SKM-1 treated with dmso at 0.1 percent for 144 hours (cell line): ENCODE measurements at regions not wholly inside any gene's neighbourhood (a gene's known extent, or its start where the extent isn't known, plus 50 kb on each side); places are given as distances from the start of the nearest gene placed in this dataset.

Experiments used
- DNase-seq: peaks from one replicate; lab custom pipeline; 2025; ENCODE audit not compliant: unreplicated experiment; lab: John Stamatoyannopoulos, UW

DNA sequence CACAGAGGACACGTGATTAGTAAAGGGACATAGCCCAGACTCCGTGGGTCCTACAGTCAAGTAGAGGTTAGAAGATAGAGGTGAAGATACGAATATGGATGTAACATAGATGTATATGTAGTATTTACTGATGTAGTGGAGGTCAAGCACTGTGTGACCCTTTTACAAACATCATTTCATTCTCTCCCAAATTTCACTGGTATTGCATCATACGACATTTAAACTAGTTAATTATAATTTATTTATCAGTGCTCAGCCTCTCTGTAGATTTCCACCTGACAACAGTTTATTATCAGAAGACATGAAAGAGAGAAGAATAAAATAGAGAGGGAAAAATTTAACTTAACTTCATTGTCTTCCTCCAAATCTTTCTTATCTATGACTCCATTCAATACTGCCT, 927.9 kb upstream of the TMEM132C start:
- DNase-seq = no peak

DNA sequence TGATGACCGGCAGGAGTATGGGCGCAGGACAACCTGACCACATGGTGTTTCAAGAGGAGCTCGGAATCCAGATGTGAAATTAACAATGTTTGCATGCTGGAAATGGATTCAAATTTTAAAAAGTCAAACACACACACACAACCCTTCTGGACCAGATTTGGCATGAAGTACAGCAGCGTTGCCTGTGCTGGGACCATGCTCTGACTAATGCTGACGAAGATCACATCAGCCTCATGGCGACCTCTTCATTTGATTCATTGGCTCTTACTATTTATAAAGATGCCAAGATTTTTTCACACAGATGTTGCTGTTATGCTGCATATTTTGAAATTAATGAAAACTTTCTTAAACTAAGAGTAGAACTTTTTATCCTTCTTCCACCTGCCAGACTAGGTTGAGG, 926.6 kb upstream of the TMEM132C start:
- no peak for DNase-seq

DNA sequence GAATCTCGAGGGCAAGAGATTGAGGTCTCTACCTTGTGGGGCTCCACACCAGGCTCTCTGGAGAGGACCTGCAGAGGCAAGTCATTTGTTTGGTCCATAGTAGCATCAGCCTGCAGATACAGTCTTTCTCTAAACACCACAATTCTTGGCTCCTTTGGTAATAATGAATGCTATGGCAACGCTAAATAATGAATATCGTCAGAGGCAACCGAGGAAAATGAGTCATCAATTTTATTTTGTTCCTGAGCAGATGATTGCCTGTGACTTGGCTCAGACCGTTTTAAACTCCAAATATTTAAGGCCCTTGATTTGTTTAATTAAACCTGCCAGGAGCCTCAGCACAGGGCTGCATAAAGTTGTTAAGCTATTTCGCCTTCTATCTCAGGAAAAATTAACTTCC, 924.1 kb upstream of the TMEM132C start:
- DNase-seq = no peak

DNA sequence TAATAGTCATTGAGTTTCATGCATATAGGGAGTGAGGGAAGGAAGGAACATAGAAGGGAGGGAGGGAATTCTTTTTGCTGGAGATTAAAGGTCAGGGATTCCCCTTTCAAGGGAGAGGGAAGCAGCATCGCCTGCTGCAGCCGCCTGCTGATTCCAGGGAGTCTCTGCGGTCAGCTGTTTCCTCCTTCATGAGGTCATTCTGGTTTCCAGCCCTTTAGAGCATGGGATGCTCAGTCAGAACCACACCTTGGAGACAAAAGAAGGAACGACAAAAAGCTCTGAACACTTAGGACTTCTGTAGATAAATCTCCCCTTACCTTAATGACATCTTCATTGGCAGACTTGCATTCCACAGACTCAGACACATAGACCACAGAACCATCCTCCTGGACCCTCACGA, 923.0 kb upstream of the TMEM132C start:
- DNase-seq = no peak

DNA sequence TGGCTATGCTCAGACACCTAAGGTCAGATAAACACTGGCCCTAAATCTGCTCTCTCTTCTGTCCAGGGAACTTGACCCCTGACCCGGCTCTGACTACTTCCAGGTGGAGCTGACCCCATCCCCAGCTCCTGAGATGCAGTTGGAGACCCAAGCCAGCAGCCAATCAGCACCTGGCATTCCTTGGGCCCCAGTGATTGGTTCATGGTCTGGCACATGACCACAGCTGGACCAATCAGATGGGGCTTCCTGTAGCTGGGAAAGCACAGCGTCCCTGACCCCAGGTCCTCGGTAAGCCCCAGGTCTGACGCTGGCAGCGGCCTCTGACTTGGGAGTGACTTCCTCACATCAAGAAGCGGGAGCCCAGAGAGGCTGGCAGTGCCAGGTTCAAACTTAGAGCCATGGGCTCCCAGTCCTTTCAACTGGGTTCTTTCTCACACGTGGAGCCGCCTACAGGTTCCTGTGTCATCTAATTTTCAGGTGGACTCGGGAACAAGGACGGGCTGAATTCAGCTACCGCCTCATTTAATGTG, 915.4 kb upstream of the TMEM132C start:
- DNase-seq = no peak

DNA sequence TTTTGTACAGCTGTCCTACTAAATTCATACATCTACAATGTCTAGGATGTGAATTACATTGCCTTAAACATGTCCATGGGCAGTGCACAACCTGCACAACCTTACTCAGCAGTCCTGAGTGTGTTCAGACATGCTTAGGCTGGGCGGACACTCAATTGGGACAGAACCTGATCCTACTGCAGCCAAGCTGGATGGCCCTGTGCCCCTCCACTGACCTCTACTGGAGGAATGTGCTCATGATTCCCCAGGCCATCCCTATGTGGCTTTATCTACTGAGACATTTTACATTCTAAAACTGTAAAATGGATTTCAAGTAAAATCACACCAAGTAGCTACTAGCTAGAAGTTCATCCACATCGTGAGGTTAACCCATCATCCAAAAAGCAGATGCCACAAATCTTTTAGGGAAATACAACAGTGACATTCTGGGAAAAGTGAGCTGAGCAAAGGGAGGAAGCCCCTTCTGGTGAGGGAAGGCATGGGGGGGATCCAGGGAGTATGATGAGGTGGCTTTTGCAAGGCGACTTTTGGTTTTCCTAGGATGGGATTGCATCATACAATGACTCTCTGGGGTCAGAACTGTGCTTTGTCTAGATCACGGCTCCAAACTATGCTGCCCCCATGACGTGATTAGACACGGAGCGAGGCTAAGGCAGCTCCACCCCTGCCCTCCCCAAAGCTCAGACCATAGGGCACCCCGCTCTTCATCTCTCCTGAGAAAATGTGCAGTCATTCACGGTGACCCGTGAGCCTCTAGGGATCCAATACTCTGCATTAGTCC, 911.7 kb upstream of the TMEM132C start:
- DNase-seq = no peak

DNA sequence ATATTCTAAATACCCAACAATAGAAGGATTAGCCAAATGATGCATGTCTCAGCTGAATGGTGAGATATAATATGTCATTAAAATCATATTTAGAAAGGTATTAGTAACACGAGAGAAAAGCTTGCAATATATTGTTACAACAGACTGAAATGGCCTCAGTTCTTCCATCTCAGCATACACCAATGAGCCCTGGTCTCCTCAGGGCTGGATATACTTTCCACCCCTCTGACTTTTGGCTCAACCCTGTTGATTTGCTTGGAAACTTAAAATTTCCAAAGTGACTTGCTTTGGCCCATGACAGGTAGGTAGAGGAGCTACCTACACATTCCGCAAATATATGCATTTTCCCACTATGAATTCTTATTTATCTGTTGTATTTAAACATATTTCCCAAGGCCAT, 908.1 kb upstream of the TMEM132C start:
- DNase-seq = no peak

DNA sequence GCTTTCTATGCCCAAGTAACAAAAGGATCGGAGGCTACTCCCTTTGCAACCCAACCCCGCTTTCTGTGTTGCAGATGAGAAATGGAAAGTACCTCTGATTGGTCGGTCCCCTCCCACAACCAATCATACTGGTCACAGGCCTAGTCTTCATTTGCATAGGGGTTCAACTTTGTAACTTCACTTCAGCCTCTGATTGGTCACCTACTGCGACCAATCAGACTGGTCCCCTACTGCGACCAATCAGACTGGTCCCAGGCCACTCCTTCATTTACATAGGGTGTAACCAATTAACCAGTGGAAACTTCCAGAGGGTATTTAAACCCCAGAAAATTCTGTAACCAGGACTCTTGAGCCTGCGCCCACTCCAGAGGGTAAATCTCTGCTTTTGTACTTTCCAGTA, 906.4 kb upstream of the TMEM132C start:
- no peak for DNase-seq

DNA sequence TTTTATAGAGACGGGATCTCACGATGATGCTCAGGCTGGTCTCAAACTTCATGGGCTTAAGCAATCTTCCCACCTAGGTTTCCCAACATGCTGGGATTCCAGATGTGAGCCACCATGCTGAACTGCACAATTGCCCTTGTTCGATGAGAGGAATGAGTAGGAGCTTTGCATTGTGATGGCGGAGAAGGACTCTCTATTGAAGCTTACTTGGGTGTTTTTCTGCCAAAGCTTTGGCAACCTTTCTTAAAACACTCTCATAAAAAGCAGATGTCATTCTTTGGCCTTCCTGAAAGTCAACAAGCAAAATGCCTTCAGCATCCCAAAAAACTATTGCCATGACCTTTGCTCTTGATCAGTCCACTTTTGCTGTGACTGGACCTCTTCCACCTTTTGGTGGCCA, 904.8 kb upstream of the TMEM132C start:
- DNase-seq = no peak

DNA sequence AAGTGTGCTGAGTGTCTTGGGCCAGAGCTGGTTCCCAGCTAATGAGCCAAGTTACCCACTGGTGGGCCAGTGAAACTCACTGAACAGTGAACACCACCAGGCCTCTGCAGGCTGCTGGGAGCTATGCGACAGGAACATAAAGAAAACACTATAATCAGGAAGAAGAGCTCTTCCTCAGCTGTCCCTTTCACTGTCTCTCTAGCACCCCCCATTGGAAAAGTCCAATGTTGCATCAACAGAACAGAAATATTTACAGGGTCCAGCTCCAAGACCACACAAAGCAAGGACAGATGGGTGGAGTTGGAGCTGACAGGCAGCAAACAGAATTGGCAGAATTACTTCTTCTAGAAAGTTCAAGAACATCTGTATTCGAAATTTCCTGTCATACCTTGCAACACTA, 903.6 kb upstream of the TMEM132C start:
- no peak for DNase-seq

DNA sequence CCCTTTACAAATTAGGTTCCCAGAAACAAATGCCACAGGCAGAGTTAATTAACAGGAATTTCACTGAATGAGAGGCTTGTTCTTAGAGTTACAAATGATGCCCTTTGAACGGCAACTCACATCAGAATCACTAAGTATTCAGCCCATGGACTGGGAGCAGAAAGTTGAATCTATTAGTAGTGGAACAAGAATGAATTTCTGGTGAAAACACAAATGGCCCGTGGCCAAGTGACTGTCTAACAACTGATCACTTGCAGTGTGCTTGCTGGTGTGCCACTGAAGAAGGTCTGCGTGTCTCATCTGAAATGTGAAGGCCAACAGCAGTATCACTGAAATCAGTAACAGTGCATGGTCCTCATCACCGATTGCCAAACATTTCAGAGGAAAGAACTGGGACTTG, 893.4 kb upstream of the TMEM132C start:
- no peak for DNase-seq

DNA sequence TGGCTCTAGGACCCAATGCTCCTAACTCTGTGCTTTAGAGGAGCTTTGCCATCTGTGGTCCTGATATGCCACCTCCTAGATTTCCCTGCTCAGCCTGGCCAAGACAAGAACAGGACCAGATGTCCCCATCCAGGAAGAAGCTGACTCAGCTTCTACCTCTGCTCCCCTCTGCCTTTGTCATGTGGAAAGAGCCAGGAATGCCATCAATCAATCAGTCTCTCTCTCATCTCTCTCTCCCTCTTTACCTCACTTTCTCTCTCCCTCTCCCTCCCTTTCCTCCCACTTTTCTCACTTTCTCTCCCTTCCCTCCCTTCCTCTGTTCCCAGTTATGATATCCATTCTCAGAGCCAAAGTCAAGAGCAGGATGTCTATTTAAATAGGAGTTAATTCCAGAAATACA, 892.5 kb upstream of the TMEM132C start:
- no peak for DNase-seq

DNA sequence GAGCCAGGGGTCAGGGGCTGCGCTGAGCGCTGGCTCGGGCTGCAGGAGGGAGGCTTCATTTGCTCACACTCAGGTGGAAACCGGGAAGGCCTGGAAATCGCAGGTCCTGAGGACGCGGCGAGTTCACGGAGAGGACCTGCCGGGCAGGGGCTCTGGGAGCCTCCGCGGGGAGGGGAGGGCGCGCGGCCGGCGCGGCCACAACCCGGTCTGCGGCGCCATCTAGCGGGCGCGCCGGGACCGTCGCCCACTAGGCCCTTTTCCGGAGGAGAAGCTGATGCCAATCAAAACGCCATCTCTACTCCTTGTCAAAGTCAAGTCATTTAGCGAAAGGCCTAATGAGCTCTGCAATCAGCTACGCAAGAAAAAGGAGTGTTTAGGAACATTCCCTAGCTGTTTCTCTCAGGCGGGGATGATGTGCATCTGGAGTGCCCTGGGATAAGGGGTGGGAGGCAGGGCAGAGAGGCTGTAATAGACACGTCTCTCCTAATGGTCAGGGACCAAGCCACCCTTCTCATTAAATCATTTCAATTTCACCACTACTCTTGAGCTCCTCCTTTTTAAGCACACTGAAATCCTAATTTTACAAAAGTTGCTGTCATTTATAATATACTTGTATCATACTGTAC, 885.8 kb upstream of the TMEM132C start:
- DNase-seq = no peak

DNA sequence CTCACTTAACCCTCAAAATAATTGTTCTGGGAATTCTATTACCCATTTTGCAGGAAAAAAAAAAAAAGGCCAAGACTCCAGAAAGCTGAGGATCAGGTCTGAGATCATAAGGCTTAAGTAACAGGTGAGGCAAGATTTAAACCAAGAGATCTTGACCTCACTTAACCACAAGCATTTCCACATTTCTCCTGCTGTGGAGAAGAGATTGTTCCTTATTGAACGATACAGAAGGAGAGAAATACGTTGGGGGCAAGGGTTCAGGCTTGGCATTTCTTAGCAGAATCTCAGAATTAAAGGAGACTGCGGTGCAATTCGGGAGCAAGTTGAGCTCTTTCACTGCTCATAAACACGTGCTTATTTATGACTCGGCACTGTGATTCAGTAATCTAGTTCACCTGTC, 885.3 kb upstream of the TMEM132C start:
- no peak for DNase-seq

DNA sequence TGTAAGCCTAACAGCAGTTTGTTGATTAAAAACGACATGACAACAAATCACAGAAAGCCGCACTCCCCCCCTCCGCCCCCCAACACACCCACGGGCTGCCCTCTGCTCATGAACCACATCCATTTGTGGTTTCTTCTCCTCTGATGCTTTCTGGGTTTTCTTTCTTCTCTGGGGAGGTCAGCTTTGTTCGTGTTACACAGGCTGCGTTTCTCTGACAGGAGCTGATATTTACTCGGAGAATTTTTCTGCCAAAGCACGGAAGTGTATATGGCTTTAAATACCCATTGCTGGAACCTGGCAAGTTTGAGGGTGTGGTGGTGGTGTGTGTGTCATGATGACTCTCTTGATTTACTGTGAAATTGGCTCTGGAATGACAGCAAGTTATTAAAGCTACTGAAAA, 883.7 kb upstream of the TMEM132C start:
- DNase-seq = no peak

DNA sequence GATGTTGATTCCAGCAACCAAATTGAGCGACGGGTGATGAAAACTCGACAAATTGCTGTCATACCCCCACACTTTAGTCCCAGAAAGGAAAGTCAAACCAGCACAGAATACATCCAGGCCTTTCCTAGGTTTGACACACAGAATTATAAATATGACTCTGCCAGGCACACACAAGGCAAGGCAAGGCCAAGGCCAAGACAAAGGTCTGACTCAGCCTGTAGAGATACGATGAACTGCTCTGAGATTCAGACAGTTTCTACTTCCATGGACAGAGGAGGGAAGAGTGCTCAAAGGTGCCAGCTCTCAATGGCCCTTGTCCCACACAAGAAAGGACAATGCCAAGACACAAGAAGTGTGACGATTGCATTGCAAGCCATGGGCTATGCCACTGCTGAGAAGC, 880.2 kb upstream of the TMEM132C start:
- no peak for DNase-seq

DNA sequence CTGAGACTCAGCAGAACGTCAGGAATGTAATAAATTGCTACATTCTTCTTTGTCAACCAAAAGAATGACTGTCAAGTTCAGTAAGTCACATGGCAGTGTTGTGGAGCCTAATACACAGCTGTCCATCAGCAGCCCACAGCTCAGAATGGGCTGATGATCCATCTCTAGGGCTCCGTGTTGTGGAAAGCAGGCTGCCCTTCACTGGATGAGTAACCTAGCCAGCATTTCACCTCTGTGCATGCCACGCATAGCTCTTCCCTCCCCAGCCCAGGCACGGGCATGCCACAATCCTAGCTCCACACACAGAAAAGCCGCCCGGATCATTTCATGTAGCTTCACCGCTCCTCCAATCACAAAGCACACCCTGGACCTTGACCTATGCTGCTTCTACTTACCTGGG, 878.0 kb upstream of the TMEM132C start:
- DNase-seq = no peak

DNA sequence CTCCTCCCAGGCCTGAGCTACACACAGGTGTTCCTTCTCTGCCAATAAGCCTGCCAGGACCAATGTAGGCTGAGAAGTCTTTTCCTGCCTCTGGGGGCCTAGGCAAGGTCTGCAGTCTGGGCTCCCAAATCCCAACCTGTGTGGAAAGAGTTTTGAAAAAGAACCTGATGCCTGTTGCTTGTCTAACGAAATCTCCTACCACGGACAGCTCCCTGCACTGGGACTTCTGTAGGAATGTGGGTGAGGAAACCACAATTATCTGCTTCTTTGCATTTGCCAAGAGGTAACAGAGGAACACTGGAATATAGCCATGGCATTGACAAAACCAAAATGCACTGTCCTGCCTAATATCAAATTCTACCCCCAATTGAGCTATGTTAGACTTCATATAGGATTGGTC, 877.0 kb upstream of the TMEM132C start:
- DNase-seq = no peak

DNA sequence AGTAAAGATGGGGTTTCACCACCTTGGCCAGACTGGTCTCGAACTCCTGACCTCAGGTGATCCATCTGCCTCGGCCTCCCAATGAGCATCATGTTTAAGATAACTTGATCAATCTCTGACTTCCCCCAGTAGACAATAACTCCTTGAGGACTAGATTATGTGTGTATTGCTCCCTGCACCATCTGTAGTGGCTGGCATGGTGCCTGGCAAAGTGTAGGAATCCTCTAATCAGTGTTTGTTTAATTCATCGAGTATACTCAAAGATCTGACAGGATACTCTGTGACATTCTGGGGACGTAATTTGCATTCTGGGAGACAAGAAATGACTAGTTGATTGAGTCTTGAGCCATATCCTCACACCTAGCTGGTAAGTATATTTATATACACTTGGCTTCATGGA, 873.5 kb upstream of the TMEM132C start:
- DNase-seq = no peak

DNA sequence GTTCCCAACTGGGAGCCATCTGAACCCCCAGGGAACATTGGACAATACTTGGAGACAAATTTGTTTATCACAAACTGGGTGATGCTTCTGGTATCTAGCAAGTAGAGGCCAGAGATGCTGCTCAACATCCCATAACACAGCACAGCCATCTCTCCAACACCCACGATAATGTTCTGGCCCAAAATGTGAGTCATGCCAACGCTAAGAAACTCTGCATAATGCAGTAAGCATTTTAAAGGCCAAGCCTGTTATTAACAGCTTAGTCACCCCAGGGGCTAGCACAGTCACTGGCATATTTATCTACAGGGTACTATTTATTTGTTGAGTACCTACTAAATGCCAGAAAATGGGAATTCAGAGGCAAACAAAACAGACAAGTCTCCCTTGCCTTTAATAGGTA, 873.1 kb upstream of the TMEM132C start:
- no peak for DNase-seq

DNA sequence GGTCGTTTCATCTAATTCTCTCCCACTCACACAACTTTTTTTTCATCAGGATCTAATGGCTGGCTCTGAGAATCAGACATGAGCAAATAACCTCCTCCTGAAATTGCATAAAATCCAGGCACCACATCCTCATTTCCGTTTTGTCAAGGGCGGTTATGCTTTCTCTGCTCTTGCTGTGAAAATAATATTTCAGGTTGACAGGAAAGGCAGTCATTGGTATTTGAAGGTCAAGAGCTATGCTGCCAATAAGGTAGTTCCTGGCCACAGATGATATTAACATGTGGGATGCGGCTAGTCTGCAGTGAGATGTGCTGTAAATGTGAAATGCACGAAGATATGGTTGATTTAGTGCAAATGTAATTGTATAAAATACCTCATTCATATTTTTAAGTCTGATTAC, 870.2 kb upstream of the TMEM132C start:
- no peak for DNase-seq

DNA sequence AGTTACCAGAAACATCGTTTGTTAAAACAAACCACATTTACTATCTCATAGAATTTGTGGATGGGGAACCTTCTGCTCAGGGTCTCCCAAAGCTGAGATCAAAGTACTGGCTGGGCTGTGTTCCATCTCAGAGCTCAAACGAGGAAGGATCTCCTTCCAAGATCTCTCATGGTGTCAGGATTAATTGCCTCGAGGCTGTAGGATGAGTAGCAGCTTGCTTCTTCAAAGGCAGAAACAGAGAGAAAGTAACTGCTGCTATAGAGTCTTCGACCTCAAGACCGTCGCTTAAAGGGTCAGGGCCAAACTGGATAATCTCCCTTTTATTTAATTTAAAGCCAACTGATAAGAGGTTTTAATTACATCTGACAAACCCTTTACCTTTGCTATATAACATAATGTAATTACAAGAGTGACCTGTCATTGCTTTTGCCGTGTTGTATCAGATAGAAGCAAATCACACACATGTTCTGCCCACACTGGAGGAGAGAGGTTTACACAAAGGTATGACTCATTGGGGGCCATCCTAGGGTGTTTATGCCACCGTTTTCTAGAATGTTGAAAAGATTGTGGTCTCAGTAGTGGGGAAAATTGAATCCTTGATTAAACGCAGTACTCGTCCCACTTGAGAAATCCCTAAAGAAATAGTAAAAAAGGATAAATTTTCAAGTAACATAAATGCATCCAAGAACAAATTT, 868.8 kb upstream of the TMEM132C start:
- no peak for DNase-seq
